Right lobe of liver (tissue), 6 donors: ENCODE measurements at regions not wholly inside any gene's neighbourhood (a gene's known extent, or its start where the extent isn't known, plus 50 kb on each side); places are given as distances from the start of the nearest gene placed in this dataset.

Experiments used
- ATAC-seq, 4 donors: fragments of 200-7000 bp; cut with Tn5 transposase; one replicate each; pipeline ENCODE4 v1.9.1; 2020; ENCODE audit warnings: mild to moderate bottlenecking in 4 of 4, moderate library complexity in 4 of 4
- DNase-seq, 3 donors: peaks; one replicate each; pipeline ENCODE4 v3.0.0-alpha.2; 2020
- H3K27ac ChIP-seq, 3 donors: fragments of 200-600 bp; one replicate each; pipeline ENCODE4 v1.8.0; 2022
- H3K27me3 ChIP-seq, 2 donors: fragments of 200-600 bp; one replicate each; pipeline ENCODE4 v1.8.0; 2022
- H3K36me3 ChIP-seq, 4 donors: fragments of 200-600 bp; sonication (generic) in 1 of 4; one replicate each; pipeline versions ENCODE4 v1.5.1 to v1.8.0; 2017 to 2022; ENCODE audit warnings: control low read depth in 1 of 4
- H3K4me1 ChIP-seq, 4 donors: fragments of 200-600 bp; sonication (generic) in 1 of 4; one replicate each; pipeline versions ENCODE4 v1.5.1 to v1.8.0; 2017 to 2022; ENCODE audit warnings: control low read depth in 1 of 4
- H3K4me3 ChIP-seq, 3 donors: fragments of 200-600 bp; one replicate each; pipeline ENCODE4 v1.8.0; 2022
- H3K9me3 ChIP-seq, 4 donors: fragments of 200-600 bp; sonication (generic) in 1 of 4; one replicate each; pipeline versions ENCODE4 v1.5.1 to v1.8.0; 2017 to 2022; ENCODE audit warnings: control low read depth in 1 of 4
- POLR2A ChIP-seq: fragments of 450-650 bp; IDR thresholded peaks from one replicate; pipeline ENCODE4 v1.6.1; 2017; ENCODE audit warnings: antibody characterized with exemption, mild to moderate bottlenecking
- WGBS: methylation state at CpG from one replicate; pipeline ENCODE4 v1.1.6; 2018; ENCODE audit warnings: low coverage, low lambda C conversion rate; ENCODE audit not compliant: insufficient coverage; ENCODE audit errors: missing lambda C conversion rate; 5-methylcytosine and 5-hydroxymethylcytosine counted together
- intact Hi-C, 2 donors: fragments of 100-400 bp; cut with DNase I; formaldehyde crosslinking; loops; one replicate each; pipeline versions ENCODE4 v1.11.2 to v1.14.1; 2022
- TF ChIP-seq, protein P1 (sequence below), 4 donors: fragments of 200-600 bp in 3 of 4; fragments of 450-650 bp in 1 of 4; IDR thresholded peaks; one replicate each; pipeline versions ENCODE4 v1.5.1 to v1.8.0; 2016 to 2022; ENCODE audit warnings: antibody characterized with exemption in 4 of 4, mild to moderate bottlenecking in 2 of 4
- donor health status: DM: no; HTN: yes; CAD: no.
- donor health status: DM: no; HTN: no; CAD: no.
- donor health status: DM: no; HTN: no; CAD: no.
- donor health status: DM: no; HTN: yes; CAD: no.
- donor health status: DM: no; HTN: yes; CAD: no.

DNA sequence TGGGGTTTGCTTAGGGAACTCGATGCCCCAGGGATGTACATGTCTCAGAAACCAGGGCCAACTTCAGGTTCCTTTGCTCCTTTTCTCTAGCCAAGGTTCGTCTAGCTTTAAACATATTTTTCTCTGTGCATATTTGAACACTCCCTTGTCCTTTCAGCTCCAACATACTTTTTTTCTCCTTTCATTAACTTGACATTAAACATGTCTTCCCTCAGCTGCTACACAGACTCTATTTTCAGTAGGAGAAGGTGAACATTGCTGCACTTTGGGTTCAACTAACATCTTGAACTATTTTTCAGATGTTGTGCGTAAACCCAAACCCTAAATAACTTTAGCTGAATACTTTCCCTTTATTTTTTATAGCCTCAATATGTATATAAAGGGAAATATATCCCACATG is 212.9 kb downstream of the MTX2 start:
- WGBS = 78% methylated on average over 3 of the region's 3 CpGs
- no peak for ATAC-seq
- H3K9me3 ChIP-seq = peaks cover 0 to 4% (median 0%) of the 10 kb centered on the region in 4 donors
- no peaks in the 10 kb centered on the region for H3K36me3 ChIP-seq
- DNase-seq = no peak
- no peak overlapping the region for H3K27ac ChIP-seq
- intact Hi-C loops = no loop called here
- H3K27me3 ChIP-seq = no peaks in the 10 kb centered on the region
- TF ChIP-seq POLR2A = no peak
- TF ChIP-seq, protein P1, sequence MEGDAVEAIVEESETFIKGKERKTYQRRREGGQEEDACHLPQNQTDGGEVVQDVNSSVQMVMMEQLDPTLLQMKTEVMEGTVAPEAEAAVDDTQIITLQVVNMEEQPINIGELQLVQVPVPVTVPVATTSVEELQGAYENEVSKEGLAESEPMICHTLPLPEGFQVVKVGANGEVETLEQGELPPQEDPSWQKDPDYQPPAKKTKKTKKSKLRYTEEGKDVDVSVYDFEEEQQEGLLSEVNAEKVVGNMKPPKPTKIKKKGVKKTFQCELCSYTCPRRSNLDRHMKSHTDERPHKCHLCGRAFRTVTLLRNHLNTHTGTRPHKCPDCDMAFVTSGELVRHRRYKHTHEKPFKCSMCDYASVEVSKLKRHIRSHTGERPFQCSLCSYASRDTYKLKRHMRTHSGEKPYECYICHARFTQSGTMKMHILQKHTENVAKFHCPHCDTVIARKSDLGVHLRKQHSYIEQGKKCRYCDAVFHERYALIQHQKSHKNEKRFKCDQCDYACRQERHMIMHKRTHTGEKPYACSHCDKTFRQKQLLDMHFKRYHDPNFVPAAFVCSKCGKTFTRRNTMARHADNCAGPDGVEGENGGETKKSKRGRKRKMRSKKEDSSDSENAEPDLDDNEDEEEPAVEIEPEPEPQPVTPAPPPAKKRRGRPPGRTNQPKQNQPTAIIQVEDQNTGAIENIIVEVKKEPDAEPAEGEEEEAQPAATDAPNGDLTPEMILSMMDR (IDR thresholded peaks at IDR 0.05) = no peak
- no peak overlapping the region for H3K4me3 ChIP-seq
- H3K4me1 ChIP-seq = no peaks in the 10 kb centered on the region

DNA sequence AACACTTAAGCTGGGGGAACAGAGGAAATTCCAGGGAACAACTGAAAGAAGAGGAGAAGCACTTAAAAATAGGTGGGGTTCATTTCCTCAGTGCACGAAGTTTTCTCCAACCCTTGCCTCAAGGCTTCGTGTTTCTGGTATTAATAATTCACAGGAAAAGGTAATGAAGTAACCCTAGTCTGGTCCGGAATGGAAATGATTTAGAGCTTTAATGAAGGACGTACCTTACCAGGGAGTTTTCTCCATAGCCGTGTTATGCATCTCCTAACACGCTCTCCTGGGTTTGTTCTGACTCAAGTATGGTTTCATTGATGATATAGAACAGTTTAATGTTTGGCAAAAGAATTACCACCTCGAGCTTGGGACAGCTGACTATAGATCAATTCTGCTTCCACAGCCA is 214.2 kb downstream of the MTX2 start:
- intact Hi-C loops = no loop called here
- WGBS = 30% methylated on average over 5 of the region's 7 CpGs

DNA sequence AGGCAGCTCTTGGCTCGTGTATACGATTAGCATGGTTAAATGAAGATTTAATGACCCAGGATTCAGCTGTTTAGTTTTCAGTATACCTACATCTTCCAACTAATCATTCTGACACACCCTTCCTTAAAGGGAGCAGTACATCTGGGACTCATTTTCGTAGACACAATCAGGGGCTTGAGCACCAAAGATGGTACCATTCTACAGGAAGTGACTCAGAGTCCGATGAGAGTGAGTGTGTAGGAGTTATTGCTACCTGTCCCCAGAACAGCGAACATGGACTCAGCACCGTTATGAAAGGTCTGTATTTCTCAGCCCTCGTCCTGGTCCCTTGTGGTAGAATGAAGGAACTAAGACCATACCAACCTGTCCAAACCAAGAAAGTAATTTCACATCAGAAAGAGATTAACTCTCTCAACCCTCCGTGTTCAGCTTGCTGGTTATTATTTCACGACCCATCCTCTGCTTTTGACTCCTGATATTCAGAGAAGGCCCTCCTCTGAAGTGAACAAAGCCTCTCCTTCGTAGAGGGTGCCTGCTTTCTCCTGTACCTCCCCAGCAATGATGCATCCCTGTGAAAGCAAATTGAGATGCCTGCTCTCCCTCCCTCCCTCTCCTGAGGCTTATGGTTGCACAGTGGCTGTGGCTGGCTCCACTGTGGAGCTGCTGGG is 214.8 kb downstream of the MTX2 start:
- 75% methylated on average over 7 of the region's 10 CpGs for WGBS
- H3K4me3 ChIP-seq = no peak overlapping the region
- H3K36me3 ChIP-seq = no peaks in the 10 kb centered on the region
- no peaks in the 10 kb centered on the region for H3K27me3 ChIP-seq
- no peak for TF ChIP-seq POLR2A
- TF ChIP-seq, protein P1 (IDR thresholded peaks at IDR 0.05) = no peak
- H3K4me1 ChIP-seq = no peaks in the 10 kb centered on the region
- intact Hi-C loops = no loop called here
- no peak for ATAC-seq
- H3K27ac ChIP-seq = no peak overlapping the region
- H3K9me3 ChIP-seq = no peaks in the 10 kb centered on the region
- no peak for DNase-seq

More for the DNA sequence above, 214.2 kb downstream of the MTX2 start:
- no peaks in the 10 kb centered on the region for H3K9me3 ChIP-seq
- ATAC-seq (no peak), DNase-seq (no peak)
- H3K27ac ChIP-seq = no peak overlapping the region
- no peaks in the 10 kb centered on the region for H3K27me3 ChIP-seq
- TF ChIP-seq POLR2A = no peak
- TF ChIP-seq, protein P1 (IDR thresholded peaks at IDR 0.05) = no peak
- H3K4me1 ChIP-seq = no peaks in the 10 kb centered on the region
- no peaks in the 10 kb centered on the region for H3K36me3 ChIP-seq
- H3K4me3 ChIP-seq = no peak overlapping the region

DNA sequence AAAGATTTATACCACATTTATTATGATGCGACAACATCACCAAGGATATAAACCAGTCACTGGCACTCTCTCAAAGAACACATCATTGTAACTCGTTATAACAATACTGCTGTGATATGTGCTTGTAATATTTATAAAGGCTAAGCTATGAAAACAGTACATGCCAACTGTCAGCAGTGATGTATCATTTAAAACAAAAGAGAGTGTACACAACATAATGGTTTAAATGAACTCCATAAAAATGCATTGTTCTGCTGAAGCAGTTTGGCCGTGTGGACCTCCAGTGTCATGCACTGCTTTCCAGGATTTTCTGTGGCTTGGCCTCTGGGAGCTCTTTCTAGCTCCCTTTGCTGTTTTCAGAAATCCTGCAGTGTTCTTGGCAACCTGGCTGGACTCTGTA is 215.6 kb downstream of the MTX2 start:
- WGBS = 53% methylated on average over 3 of the region's 3 CpGs
- no peak for TF ChIP-seq POLR2A
- TF ChIP-seq, protein P1 (IDR thresholded peaks at IDR 0.05) = no peak
- no peaks in the 10 kb centered on the region for H3K27me3 ChIP-seq
- intact Hi-C loops = no loop called here
- H3K27ac ChIP-seq = no peak overlapping the region
- no peak for ATAC-seq
- H3K9me3 ChIP-seq = no peaks in the 10 kb centered on the region
- H3K4me3 ChIP-seq = no peak overlapping the region
- no peaks in the 10 kb centered on the region for H3K36me3 ChIP-seq
- DNase-seq = no peak
- H3K4me1 ChIP-seq = no peaks in the 10 kb centered on the region

DNA sequence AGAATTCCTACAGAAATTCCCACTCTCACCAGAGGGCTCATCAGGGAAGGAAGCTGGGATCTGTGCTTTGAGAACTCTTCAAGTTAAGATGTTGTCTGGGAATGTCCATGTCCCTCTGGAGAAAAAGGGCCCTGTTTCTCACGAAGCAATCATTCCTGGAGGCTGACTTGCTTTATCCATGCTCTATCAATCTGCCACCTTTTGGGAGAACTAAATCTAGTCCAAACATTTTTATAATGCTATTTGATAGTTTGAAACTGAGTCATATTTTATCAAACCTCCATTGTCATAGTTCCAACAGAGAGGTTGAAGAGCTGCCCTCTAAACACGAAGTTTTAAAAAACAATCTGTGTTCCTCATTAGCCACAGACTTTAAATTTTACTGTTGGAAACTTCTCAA is 219.2 kb downstream of the MTX2 start:
- DNase-seq (no peak), ATAC-seq (no peak)
- TF ChIP-seq, protein P1 (IDR thresholded peaks at IDR 0.05) = no peak
- TF ChIP-seq POLR2A = no peak
- Histone ChIP-seq H3K4me3 (no peak overlapping the region), H3K27ac (no peak overlapping the region), H3K36me3 (no peaks in the 10 kb centered on the region), H3K4me1 (no peaks in the 10 kb centered on the region), H3K9me3 (no peaks in the 10 kb centered on the region), H3K27me3 (no peaks in the 10 kb centered on the region)
- WGBS = 74% methylated on average over 2 of the region's 2 CpGs
- intact Hi-C loops = no loop called here
